GM12878 (cell line): ENCODE measurements at regions not wholly inside any gene's neighbourhood (a gene's known extent, or its start where the extent isn't known, plus 50 kb on each side); places are given as distances from the start of the nearest gene placed in this dataset.
A peak's percentile ranks its signal among the peaks of the same experiment; 100 is the strongest.

Source experiments
- ATAC-seq: fragments of 200-7000 bp; cut with Tn5 transposase; 3 replicates; pipeline ENCODE4 v1.9.1; 2020; ENCODE audit warnings: mild to moderate bottlenecking, moderate library complexity
- BruUV-seq: library from RNA; stranded (reverse); fragments of 400-500 nt; replicated peaks from 2 replicates; lab custom pipeline; 2021; lab: Mats Ljungman, UMichigan
- CTCF ChIA-PET: fragments of 300-600 bp; sonication (Branson Sonifier 250); formaldehyde crosslinking; extraction: SDS; loops from one replicate; lab custom pipeline; 2021; ENCODE audit warnings: inconsistent platforms; lab: Yijun Ruan, JAX
- POLR2A ChIA-PET: fragments of 350-600 bp; formaldehyde crosslinking; extraction: SDS; loops from one replicate; lab custom pipeline; 2021; ENCODE audit warnings: inconsistent platforms; lab: Charles Lee
- RAD21 ChIA-PET: fragments of 300-600 bp; sonication (Branson Sonifier 250); formaldehyde crosslinking; loops from one replicate; lab custom pipeline; 2023; ENCODE audit warnings: antibody characterized with exemption; ENCODE audit not compliant: unreplicated experiment; lab: Charles Lee
- SMC1A ChIA-PET: fragments of 300-600 bp; sonication (Branson Sonifier 250); formaldehyde crosslinking; loops from one replicate; lab custom pipeline; 2023; ENCODE audit not compliant: unreplicated experiment, uncharacterized antibody; lab: Charles Lee
- DNase-seq: peaks from one replicate; pipeline ENCODE4 v3.0.0-alpha.2; 2011; ENCODE audit warnings: low read depth, low spot score
- FAIRE-seq: peaks from 3 replicates; lab custom pipeline; 2011; peaks lifted over from hg19 to GRCh38; lab: Jason Lieb, UNC
- H2AFZ ChIP-seq: 2 replicates; pipeline ENCODE4 v1.6.0; 2011; ENCODE audit warnings: low read depth, low read length, control low read depth; ENCODE audit not compliant: control insufficient read depth
- H3K27ac ChIP-seq: 2 replicates; pipeline ENCODE4 v1.5.1; 2011; ENCODE audit warnings: control low read depth; ENCODE audit not compliant: control insufficient read depth, insufficient read depth
- H3K27me3 ChIP-seq, 2 experiments: replicated peaks in 1 of 2; 2 replicates each; pipeline versions ENCODE4 v1.6.0 to v1.6.1; 2011; ENCODE audit warnings: low read length in 1 of 2; ENCODE audit not compliant: control insufficient read depth in 2 of 2, insufficient read depth in 2 of 2
- H3K36me3 ChIP-seq, 2 experiments: 2 replicates each; pipeline ENCODE4 v1.5.1; 2011; ENCODE audit warnings: low read length in 1 of 2; ENCODE audit not compliant: control insufficient read depth in 2 of 2, insufficient read depth in 2 of 2
- H3K4me1 ChIP-seq: 2 replicates; pipeline ENCODE4 v1.6.1; 2011; ENCODE audit warnings: mild to moderate bottlenecking, low read length, moderate library complexity, mixed read lengths; ENCODE audit not compliant: control insufficient read depth, insufficient read depth
- H3K4me2 ChIP-seq: 2 replicates; pipeline ENCODE4 v1.6.0; 2011; ENCODE audit warnings: control low read depth; ENCODE audit not compliant: control insufficient read depth, insufficient read depth
- H3K4me3 ChIP-seq: fragments of 200-600 bp; sonication (generic); 2 replicates; pipeline ENCODE4 v1.5.1; 2016
- H3K79me2 ChIP-seq: 2 replicates; pipeline ENCODE4 v1.6.0; 2011; ENCODE audit warnings: low read length; ENCODE audit not compliant: control insufficient read depth, insufficient read depth
- H3K9ac ChIP-seq: 2 replicates; pipeline ENCODE4 v1.8.0; 2011; ENCODE audit warnings: low read length, control low read depth, mixed read lengths; ENCODE audit not compliant: control insufficient read depth, insufficient read depth
- H3K9me3 ChIP-seq: replicated peaks from 3 replicates; pipeline ENCODE4 v1.5.1; 2011; ENCODE audit warnings: mild to moderate bottlenecking, low read length; ENCODE audit not compliant: control insufficient read depth, insufficient read depth
- H4K20me1 ChIP-seq: 2 replicates; pipeline ENCODE4 v1.6.0; 2011; ENCODE audit not compliant: control insufficient read depth, insufficient read depth
- CUX1 ChIP-seq: IDR thresholded peaks from 2 replicates; pipeline ENCODE4 v1.6.1; 2012; ENCODE audit warnings: improper control_type of control experiment, low read depth, low read length; ENCODE audit not compliant: insufficient replicate concordance
- IKZF2 ChIP-seq, 2 experiments: fragments of 450-650 bp; IDR thresholded peaks; 2 replicates each; pipeline ENCODE4 v1.6.1; 2017; ENCODE audit warnings: mild to moderate bottlenecking in 2 of 2, moderate library complexity in 2 of 2
- POLR2AphosphoS5 ChIP-seq: IDR thresholded peaks from 2 replicates; pipeline ENCODE4 v1.6.1; 2011; ENCODE audit warnings: mild to moderate bottlenecking, low read length, inconsistent platforms
- POU2F2 ChIP-seq: IDR thresholded peaks from 3 replicates; pipeline ENCODE4 v1.6.1; 2011; ENCODE audit warnings: low read depth, mild to moderate bottlenecking, low read length, borderline replicate concordance
- SRF ChIP-seq, 2 experiments: IDR thresholded peaks; 2 replicates each; pipeline ENCODE4 v1.6.1; 2011; ENCODE audit warnings: low read depth in 2 of 2, low read length in 2 of 2, mild to moderate bottlenecking in 1 of 2, moderate library complexity in 1 of 2
- whole genome bisulfite sequencing: methylation state at CpG from one replicate; pipeline ENCODE4 v1.1.6; 2016; ENCODE audit warnings: low lambda C conversion rate; ENCODE audit not compliant: insufficient replicate concordance, insufficient coverage; ENCODE audit errors: missing lambda C conversion rate; 5-methylcytosine and 5-hydroxymethylcytosine counted together
- in situ Hi-C: fragments of 300-500 bp; cut with MboI; formaldehyde crosslinking; loops from 9 replicates; pipeline ENCODE4 v1.14.3; 2018; ENCODE audit warnings: mixed read lengths
- intact Hi-C: fragments of 100-400 bp; cut with micrococcal nuclease; formaldehyde crosslinking; loops from one replicate; pipeline ENCODE4 v1.14.2; 2022; ENCODE audit not compliant: unreplicated experiment
- TF ChIP-seq, protein P1 (sequence below): fragments of 450-650 bp; IDR thresholded peaks from 2 replicates; pipeline ENCODE4 v1.6.1; 2016; ENCODE audit warnings: mild to moderate bottlenecking
- TF ChIP-seq, protein P2 (sequence below): fragments of 450-650 bp; IDR thresholded peaks from 2 replicates; pipeline ENCODE4 v1.6.1; 2016; ENCODE audit warnings: mild to moderate bottlenecking
- TF ChIP-seq, protein P3 (sequence below), 3 experiments: IDR thresholded peaks in 2 of 3; conservative IDR thresholded peaks in 1 of 3; 2 replicates each; pipeline ENCODE4 v1.5.1; 2011; ENCODE audit warnings: low read depth in 3 of 3, low read length in 3 of 3, mild to moderate bottlenecking in 3 of 3, control low read depth in 2 of 3, moderate library complexity in 2 of 3, inconsistent platforms in 1 of 3, mixed read lengths in 1 of 3; ENCODE audit not compliant: control insufficient read depth in 2 of 3, insufficient read depth in 1 of 3; ENCODE audit errors: extremely low read depth in 1 of 3

DNA sequence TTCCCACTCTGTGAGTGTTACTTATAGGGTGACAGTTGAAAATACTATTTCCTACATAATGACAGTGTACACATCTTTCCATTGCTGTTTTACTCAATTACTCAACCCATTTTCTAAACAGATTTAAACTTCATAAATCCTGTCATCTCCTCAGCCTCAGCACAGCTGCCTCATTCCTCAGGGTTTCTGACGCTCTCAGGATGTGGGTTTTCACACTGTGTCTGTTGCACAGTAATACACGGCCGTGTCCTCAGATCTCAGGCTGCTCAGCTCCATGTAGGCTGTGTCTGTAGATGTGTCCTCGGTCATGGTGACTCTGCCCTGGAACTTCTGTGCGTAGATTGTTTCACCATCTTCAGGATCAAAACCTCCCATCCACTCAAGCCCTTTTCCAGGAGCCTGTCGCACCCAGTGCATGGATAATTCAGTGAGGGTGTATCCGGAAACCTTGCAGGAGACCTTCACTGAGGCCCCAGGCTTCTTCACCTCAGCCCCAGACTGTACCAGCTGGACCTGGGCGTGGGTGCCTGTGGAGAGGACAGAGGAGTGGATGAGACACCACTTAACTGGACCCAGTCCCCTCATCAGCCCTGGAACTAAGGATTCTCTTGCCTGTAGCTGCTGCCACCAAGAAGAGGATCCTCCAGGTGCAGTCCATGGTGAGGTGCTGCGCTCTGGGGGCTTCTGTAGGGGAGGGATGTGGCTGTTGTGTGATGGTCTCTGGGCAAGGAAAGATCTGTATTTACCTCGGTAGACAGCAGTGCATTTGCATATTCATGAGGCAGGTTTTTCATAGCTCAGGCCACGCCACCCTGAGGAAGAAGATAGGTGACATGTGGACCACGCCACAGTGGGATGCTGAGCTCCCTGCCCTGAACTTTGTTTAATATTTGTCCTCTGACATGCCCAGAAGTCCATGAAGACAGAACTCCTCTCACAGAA lies 750.2 kb downstream of the TMEM121 start:
- peak; percentile 76 for ATAC-seq
- RAD21 ChIA-PET: interaction anchor here (1.0 to 5.6 kb wide), 13 partner anchors 8 to 599 kb away, joined by 3 to 67 read pairs (median 4); no protein-coding TSS in a partner anchor

More for the DNA sequence above, 750.2 kb downstream of the TMEM121 start:
- ChIA-PET SMC1A (interaction anchor here (0.7 to 4.3 kb wide), 15 partner anchors 13 to 597 kb away, joined by 3 to 34 read pairs (median 5); no protein-coding TSS in a partner anchor), CTCF (interaction anchor here (0.6 to 18.1 kb wide), 26 partner anchors 8 to 600 kb away, joined by 3 to 274 read pairs (median 5); no protein-coding TSS in a partner anchor), POLR2A (interaction anchor here (0.8 to 4.0 kb wide), 8 partner anchors 8 to 458 kb away, joined by 3 to 11 read pairs (median 4); no protein-coding TSS in a partner anchor)
- in situ Hi-C loops: loop anchor here (10.0 to 25.0 kb wide), 4 partner anchors 464 to 722 kb away; no protein-coding TSS in a partner anchor
- Histone ChIP-seq H3K79me2 (peaks cover 6% of the 10 kb centered on the region), H4K20me1 (no peaks in the 10 kb centered on the region), H3K4me3 (peak overlapping the region; percentile 27; the same call in 1 of the 2 replicates), H3K36me3 (no peaks in the 10 kb centered on the region), H3K27me3 (peaks cover 0 to 6% of the 10 kb centered on the region in 2 experiments; a peak in 3 of 4 replicates), H3K9ac (no peak overlapping the region), H3K4me2 (0 out of 2 replicates have a peak overlapping the region, but pooled peaks have one; percentile 33), H2AFZ (no peak overlapping the region), H3K27ac (no peak overlapping the region), H3K4me1 (no peaks in the 10 kb centered on the region), H3K9me3 (no peaks in the 10 kb centered on the region)
- BruUV-seq: TSS peak; percentile 95
- FAIRE-seq: no peak
- DNase-seq: no peak
- 11% methylated on average over 12 of the region's 12 CpGs for WGBS
- intact Hi-C loops: loop anchor here (10.0 kb wide), 1 partner anchor 572 kb away; no protein-coding TSS in a partner anchor
- TF ChIP-seq POLR2AphosphoS5 (peak; percentile 46; the same call in 1 of the 2 replicates), POU2F2 (peak; percentile 99; the same call in 2 of the 3 replicates), CUX1 (no peak), IKZF2 (IDR thresholded peaks at IDR 0.05) (peak; percentile 16 to 23; a peak in 2 of 4 replicates), SRF (IDR thresholded peaks at IDR 0.05; ENCODE audit: low read depth in 2 of 2, low read length in 2 of 2) (no peak)
- TF ChIP-seq, protein P1, sequence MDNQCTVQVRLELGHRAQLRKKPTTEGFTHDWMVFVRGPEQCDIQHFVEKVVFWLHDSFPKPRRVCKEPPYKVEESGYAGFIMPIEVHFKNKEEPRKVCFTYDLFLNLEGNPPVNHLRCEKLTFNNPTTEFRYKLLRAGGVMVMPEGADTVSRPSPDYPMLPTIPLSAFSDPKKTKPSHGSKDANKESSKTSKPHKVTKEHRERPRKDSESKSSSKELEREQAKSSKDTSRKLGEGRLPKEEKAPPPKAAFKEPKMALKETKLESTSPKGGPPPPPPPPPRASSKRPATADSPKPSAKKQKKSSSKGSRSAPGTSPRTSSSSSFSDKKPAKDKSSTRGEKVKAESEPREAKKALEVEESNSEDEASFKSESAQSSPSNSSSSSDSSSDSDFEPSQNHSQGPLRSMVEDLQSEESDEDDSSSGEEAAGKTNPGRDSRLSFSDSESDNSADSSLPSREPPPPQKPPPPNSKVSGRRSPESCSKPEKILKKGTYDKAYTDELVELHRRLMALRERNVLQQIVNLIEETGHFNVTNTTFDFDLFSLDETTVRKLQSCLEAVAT: 0 out of 2 replicates have a peak, but pooled peaks have one; percentile 32
- TF ChIP-seq, protein P2, sequence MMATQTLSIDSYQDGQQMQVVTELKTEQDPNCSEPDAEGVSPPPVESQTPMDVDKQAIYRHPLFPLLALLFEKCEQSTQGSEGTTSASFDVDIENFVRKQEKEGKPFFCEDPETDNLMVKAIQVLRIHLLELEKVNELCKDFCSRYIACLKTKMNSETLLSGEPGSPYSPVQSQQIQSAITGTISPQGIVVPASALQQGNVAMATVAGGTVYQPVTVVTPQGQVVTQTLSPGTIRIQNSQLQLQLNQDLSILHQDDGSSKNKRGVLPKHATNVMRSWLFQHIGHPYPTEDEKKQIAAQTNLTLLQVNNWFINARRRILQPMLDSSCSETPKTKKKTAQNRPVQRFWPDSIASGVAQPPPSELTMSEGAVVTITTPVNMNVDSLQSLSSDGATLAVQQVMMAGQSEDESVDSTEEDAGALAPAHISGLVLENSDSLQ: peak; percentile 51; the same call in 1 of the 2 replicates
- TF ChIP-seq, protein P3, sequence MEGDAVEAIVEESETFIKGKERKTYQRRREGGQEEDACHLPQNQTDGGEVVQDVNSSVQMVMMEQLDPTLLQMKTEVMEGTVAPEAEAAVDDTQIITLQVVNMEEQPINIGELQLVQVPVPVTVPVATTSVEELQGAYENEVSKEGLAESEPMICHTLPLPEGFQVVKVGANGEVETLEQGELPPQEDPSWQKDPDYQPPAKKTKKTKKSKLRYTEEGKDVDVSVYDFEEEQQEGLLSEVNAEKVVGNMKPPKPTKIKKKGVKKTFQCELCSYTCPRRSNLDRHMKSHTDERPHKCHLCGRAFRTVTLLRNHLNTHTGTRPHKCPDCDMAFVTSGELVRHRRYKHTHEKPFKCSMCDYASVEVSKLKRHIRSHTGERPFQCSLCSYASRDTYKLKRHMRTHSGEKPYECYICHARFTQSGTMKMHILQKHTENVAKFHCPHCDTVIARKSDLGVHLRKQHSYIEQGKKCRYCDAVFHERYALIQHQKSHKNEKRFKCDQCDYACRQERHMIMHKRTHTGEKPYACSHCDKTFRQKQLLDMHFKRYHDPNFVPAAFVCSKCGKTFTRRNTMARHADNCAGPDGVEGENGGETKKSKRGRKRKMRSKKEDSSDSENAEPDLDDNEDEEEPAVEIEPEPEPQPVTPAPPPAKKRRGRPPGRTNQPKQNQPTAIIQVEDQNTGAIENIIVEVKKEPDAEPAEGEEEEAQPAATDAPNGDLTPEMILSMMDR (IDR thresholded peaks at IDR 0.05 in 2 of 3, conservative IDR thresholded peaks at IDR 0.05 in 1 of 3; ENCODE audit: control insufficient read depth in 2 of 3, extremely low read depth in 1 of 3, insufficient read depth in 1 of 3, low read depth in 3 of 3, low read length in 3 of 3): peak in 1 of 3 experiments; percentile 12; a peak in 1 of 6 replicates
